ENCODE measurements at regions not wholly inside any gene's neighbourhood (a gene's known extent, or its start where the extent isn't known, plus 50 kb on each side); places are given as distances from the start of the nearest gene placed in this dataset.

DNA sequence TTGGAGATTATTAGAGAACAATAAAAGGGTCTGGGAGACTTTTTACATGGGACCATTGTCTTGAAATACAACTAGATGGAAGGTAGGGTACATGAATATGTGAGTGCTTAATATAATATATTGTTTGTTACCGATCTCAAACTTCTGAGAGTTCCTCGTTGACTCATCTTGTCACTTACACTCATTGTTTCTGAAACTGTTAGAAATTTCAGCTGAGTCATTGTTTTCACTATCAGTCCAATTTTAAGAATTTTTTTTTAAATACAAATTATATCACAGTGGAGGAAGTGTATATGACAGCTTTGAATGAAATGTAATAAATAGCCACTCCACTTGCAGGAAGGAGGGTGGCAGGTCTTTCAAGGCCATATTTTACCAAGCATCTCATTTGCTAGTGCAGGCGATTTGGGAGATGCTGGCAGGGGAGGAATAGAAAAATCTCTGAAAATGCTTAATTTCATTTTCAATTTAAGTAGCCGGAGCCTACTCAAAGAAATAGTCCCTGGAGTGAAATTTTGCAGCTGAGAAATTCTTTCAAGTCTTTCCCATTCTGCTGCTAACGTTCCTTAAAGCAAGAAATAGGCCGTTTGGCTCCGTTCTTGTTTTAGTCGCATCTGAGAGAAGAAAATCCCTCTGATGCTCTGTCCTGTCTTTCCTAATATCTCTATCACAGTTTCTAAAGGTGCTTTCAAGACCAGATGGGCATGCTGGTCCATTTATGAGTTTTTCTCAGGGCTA lies 1404.2 kb upstream of the CELF2 start:
- DNase-seq: no peak

GRCh38 chr10:9615189-9615588 lies 1402.5 kb upstream of the CELF2 start:
- DNase-seq: no peak

GRCh38 chr10:9621216-9621615 lies 1396.5 kb upstream of the CELF2 start:
- no peak for DNase-seq

- DNase-seq: no peak
Measured at GRCh38 chr10:9625304-9625703, 1392.4 kb upstream of the CELF2 start.

GRCh38 chr10:9634466-9634865 lies 1383.2 kb upstream of the CELF2 start:
- no peak for DNase-seq

GRCh38 chr10:9635691-9636090 lies 1382.0 kb upstream of the CELF2 start:
- no peak for DNase-seq

DNA sequence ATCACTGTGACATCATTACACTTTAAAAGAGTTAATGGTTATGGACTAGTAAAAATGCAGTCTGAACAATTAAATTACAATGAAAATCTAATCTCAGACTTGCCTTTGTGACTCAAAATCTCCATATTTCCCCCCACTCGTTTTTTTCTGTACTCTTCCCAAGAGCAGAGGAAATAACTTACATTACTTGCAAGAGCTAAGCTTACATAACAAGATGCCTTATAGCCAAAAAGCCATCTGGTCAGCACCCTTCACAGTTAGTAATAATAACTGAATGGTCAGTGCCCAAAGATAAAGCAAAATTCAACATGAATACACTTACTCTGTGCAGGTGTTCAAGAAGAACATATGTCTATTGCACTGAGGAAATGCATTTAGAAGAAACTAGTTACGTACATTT lies 1381.5 kb upstream of the CELF2 start:
- no peak for DNase-seq

DNA sequence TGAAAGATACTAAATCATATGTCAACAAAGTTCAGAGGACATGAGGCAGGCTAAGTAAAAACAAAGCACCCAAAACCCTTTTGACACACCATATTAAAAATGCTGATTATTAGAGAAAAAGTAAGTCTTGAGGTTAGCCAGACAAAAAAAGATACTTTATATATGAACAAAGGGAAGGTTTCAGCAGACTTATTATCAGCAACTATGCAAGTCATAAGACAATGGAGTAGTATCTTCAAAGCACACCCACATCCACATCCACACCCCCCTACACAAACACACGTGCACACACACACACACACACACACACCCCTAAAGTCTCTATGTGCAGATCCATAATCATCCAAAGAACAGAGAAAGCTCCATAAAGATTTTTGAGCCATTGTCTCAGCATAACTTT lies 1373.9 kb upstream of the CELF2 start:
- DNase-seq: no peak

DNA sequence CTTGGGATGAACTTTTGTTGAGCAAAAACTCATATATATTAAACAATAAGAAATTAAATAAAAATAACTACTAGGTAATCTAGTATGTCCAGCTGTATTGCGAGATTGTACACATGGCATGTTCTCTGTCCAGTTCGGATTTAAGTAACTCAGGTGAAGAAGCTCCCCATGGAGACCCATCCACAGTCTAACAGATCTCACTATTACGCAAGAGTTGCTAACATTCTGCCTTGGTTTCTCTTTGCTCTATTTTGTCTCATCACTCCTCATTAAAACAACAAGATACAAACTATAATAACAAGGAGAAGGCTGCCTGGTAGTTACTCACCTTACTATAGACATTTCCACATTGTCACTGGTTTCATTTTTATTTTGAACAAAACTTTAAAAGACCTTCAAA lies 1372.3 kb upstream of the CELF2 start:
- DNase-seq: no peak

- DNase-seq: no peak
Measured at GRCh38 chr10:9645928-9646600, 1371.6 kb upstream of the CELF2 start.

- DNase-seq: no peak
Measured at GRCh38 chr10:9654261-9654660, 1363.4 kb upstream of the CELF2 start.

DNA sequence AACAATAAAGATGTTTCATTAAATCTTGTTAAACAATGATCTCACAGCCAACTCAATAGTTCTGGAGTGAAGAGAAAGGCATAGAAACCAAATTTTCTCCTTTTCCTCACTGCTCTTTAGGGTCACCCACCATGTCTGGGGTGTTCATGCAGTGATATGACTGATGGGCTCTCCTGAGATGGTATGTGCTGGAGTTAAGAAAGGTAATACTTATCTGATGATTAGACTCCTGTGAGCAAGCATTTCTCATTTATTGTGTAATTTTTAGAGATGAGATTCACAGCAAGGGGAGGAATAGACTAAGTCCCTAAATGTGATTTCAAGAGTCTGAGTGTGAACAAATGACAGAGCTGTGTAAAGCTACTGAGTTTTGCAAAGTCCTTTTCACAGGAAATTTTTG lies 1361.3 kb upstream of the CELF2 start:
- DNase-seq: no peak

GRCh38 chr10:9656996-9657395 lies 1360.7 kb upstream of the CELF2 start:
- DNase-seq: no peak

DNA sequence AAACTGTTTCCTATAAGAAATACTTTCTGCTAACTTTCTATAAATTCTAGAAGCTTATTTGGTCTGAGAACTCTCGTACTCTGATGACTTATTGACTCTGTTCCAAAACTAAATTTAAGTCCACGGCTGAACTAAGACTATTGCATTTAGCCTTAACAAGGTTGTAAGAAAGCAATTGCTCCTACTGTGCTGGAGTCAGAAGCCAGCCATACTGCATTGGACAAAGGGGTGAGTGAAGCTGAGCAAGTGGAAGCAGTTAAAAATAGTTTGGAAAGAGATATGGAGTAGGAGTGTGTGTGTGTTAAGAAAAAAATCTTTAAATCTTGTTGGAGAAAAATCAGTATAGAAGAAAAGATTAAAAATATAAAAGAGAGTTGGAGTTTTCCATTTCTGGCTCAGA lies 1360.1 kb upstream of the CELF2 start:
- no peak for DNase-seq

DNA sequence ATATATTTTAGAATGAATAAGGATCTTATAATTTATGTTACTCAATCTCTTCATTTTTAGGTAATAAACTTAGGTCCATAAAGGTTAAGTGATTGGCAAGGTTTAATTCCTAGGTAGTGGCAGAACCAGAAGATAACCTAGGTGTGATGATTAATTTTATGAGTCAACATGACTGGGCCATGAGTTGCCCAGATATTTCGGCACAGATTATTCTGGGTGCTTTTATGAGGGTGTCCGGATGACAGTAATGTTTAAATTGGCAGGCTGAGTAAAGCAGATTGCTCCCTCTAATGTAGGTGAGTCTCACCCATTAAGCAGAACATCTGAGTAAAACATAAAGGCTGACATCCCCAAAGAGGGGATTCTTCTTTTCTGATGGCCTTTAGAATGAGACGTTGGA lies 1349.3 kb upstream of the CELF2 start:
- DNase-seq: no peak

GRCh38 chr10:9670911-9671310 lies 1346.8 kb upstream of the CELF2 start:
- no peak for DNase-seq

DNA sequence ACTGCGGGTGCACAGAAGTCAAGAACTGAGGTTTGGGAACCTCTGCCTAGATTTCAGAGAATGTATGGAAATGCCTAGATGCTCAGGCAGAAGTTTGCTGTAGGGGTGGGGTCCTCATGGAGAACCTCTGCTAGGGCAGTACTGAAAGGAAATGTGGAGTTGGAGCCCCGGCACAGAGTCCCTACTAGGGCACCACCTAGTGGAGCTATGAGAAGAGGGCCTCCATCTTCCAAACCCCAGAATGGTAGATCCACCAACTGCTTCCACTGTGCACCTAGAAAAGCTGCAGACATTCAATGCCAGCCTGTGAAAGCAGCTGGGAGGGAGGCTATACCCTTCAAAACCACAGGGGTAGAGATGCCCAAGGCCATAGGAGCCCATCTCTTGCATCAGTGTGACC lies 1336.0 kb upstream of the CELF2 start:
- DNase-seq: no peak

DNA sequence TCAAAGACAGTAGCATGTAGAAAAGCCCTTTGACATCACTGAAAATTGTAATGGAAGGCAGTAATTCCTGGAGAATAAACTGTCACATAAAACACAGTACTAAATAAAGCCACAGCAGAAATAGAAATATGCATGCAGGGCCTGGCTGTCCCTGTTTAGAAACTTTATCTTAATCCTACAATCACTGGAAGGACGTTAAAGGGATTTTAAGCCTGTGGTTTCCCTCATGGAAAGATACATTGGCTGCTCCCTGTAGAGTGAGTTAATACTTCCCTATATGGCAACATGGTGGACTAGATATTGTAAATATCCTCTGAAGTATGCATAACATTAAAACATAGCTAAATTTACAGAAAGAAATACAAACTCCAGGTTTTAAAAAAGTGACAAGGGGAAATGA lies 1334.9 kb upstream of the CELF2 start:
- DNase-seq: no peak

- no peak for DNase-seq
Measured at GRCh38 chr10:9684186-9684585, 1333.5 kb upstream of the CELF2 start.

GRCh38 chr10:9685596-9685995 lies 1332.1 kb upstream of the CELF2 start:
- DNase-seq: no peak

- no peak for DNase-seq
Measured at GRCh38 chr10:9688711-9689110, 1329.0 kb upstream of the CELF2 start.

DNA sequence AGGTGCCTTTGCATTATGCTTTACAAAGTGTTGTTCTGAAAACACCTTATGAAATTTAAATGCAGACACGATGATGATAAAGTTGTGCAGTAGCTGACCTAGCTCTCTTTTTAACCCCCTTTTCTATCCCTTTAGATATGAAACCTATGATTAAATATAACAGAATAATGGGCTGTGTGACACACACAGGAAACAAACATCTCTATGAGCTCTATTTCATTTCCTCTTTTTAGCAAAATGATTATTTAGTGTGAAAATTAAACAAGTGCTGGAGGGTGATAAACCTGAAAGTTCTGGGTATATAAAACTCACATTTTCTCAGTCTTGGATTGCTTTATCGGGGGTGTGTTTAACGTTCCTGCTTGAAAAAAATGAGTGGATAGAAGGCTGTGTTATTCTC lies 1310.5 kb upstream of the CELF2 start:
- no peak for DNase-seq

DNA sequence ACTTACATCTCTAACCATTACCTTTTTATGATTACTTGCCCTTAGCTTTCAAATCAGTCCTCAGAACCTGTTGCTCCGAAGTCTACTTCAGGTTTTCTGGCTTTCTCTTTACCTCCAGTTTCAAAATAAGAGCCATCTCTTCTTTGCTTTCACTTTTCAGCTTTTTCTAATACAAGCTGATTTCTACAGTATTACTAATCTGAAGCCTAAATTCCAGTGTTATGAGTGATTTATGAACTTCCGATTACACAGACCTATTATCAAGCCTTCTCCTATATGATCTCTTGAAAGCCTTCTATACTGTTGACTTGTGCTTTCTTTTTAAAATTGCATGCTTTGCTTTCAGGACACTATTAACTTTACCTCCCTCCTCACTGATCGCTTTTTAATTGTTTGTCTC lies 1307.8 kb upstream of the CELF2 start:
- DNase-seq: no peak

DNA sequence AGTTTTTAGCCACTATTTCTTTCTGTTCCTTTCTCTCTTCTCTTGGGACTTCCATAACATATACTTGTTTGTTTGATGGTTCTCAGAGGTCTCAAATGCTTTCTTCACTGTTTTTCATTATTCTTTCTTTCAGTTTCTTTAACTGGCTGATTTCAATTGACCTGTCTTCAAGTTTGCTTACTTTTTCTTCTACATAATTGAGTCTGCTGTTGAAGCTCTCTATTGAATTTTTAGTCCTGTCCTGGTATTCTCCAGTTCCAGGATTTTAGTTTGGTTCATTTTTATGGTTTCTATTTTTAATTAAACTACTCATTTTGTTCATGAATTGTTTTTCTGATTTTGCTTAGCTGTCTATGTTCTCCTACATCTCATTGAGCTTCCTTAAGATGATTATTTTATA lies 1305.3 kb upstream of the CELF2 start:
- DNase-seq: no peak

DNA sequence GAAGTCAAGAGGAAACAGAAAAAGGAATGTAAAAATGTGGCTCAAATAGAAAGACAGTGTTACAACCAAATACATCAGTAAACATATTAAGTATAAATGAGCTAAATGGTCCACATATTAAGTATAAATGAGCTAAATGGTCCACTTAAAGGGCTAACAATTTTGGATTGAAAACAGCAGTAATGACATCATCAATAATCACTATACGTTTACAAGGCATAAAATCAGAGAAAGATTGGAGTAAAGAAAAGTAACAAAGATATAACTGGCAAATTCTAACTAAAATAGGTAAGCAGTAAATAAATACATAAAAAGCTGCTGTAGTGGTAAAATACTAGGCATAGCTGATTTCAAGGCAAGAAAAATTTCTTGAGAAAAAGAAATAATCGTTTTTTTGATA lies 1298.4 kb upstream of the CELF2 start:
- DNase-seq: no peak
